Endothelial cell of umbilical vein (primary cell): ENCODE measurements at regions not wholly inside any gene's neighbourhood (a gene's known extent, or its start where the extent isn't known, plus 50 kb on each side); places are given as distances from the start of the nearest gene placed in this dataset.
A peak's percentile ranks its signal among the peaks of the same experiment; 100 is the strongest.

Experiments used
- BruUV-seq: library from RNA; stranded (reverse); fragments of 400-500 nt; replicated peaks from 2 replicates; lab custom pipeline; 2021; lab: Mats Ljungman, UMichigan
- CTCF ChIA-PET: fragments of 300-600, 350-600 bp; sonication (Branson Sonifier 250); formaldehyde crosslinking; loops from one replicate; lab custom pipeline; 2021; ENCODE audit warnings: antibody characterized with exemption, inconsistent platforms; lab: Charles Lee
- POLR2A ChIA-PET: fragments of 300-600, 350-600 bp; sonication (Branson Sonifier 250); formaldehyde crosslinking; loops from one replicate; lab custom pipeline; 2021; ENCODE audit warnings: antibody characterized with exemption, inconsistent platforms; lab: Charles Lee
- DNase-seq: peaks from one replicate; pipeline ENCODE4 v3.0.0-alpha.2; 2011; ENCODE audit warnings: low read depth, low spot score
- FAIRE-seq: peaks from 2 replicates; lab custom pipeline; 2011; peaks lifted over from hg19 to GRCh38; lab: Jason Lieb, UNC
- H2AFZ ChIP-seq: 2 replicates; pipeline ENCODE4 v1.6.0; 2012; ENCODE audit warnings: low read depth, low read length, control low read depth, inconsistent platforms
- H3K27ac ChIP-seq: 2 replicates; pipeline ENCODE4 v1.5.1; 2011; ENCODE audit warnings: low read depth, mild to moderate bottlenecking, control low read depth, low read length, moderate library complexity; ENCODE audit not compliant: insufficient read depth
- H3K27me3 ChIP-seq, 2 experiments: 2 replicates each; pipeline versions ENCODE4 v1.6.0 to v1.6.1; 2011; ENCODE audit warnings: low read length in 2 of 2, mixed read lengths in 1 of 2; ENCODE audit not compliant: control insufficient read depth in 2 of 2, insufficient read depth in 2 of 2
- H3K36me3 ChIP-seq, 2 experiments: 2 replicates in 1 of 2; 3 replicates in 1 of 2; pipeline ENCODE4 v1.5.1; 2011; ENCODE audit warnings: low read length in 2 of 2, mild to moderate bottlenecking in 1 of 2, moderate library complexity in 1 of 2; ENCODE audit not compliant: control insufficient read depth in 2 of 2, insufficient read depth in 2 of 2; ENCODE audit errors: extremely low read depth in 1 of 2
- H3K4me1 ChIP-seq: 3 replicates; pipeline ENCODE4 v1.5.1; 2011; ENCODE audit warnings: mild to moderate bottlenecking, low read length; ENCODE audit not compliant: control insufficient read depth, insufficient read depth; ENCODE audit errors: extremely low read depth
- H3K4me2 ChIP-seq: 2 replicates; pipeline ENCODE4 v1.6.1; 2011; ENCODE audit warnings: low read length, control low read depth, mixed read lengths; ENCODE audit not compliant: insufficient read depth
- H3K4me3 ChIP-seq, 3 experiments: fragments of 200-600 bp in 1 of 3; sonication (generic), shearing (Covaris generic) in 1 of 3; replicated peaks in 1 of 3; 2 replicates each; pipeline ENCODE4 v1.5.1; 2011 to 2016; ENCODE audit warnings: control low read depth in 3 of 3, low read length in 3 of 3, mild to moderate bottlenecking in 2 of 3, inconsistent platforms in 1 of 3, low read depth in 1 of 3, moderate library complexity in 1 of 3; ENCODE audit not compliant: insufficient read depth in 1 of 3
- H3K79me2 ChIP-seq: 2 replicates; pipeline ENCODE4 v1.6.0; 2012; ENCODE audit warnings: low read length, inconsistent platforms; ENCODE audit not compliant: control insufficient read depth, insufficient read depth
- H3K9ac ChIP-seq: replicated peaks from 2 replicates; pipeline ENCODE3; 2011; ENCODE audit warnings: low read length, control low read depth; ENCODE audit not compliant: insufficient read depth; ENCODE audit errors: extremely low read depth
- H3K9me1 ChIP-seq: replicated peaks from 3 replicates; pipeline ENCODE4 v1.6.0; 2011; ENCODE audit warnings: mild to moderate bottlenecking, low read length; ENCODE audit not compliant: control insufficient read depth, insufficient read depth; ENCODE audit errors: extremely low read depth
- H3K9me3 ChIP-seq: replicated peaks from 2 replicates; pipeline ENCODE4 v1.5.1; 2012; ENCODE audit warnings: low read length, inconsistent platforms; ENCODE audit not compliant: control insufficient read depth, insufficient read depth
- H4K20me1 ChIP-seq: replicated peaks from 2 replicates; pipeline ENCODE3; 2011; ENCODE audit warnings: mild to moderate bottlenecking, low read length; ENCODE audit not compliant: control insufficient read depth, insufficient read depth; ENCODE audit errors: extremely low read depth
- EZH2 ChIP-seq: IDR thresholded peaks from 2 replicates; pipeline ENCODE4 v1.6.1; 2012; ENCODE audit warnings: borderline replicate concordance, low read depth, mild to moderate bottlenecking, moderate library complexity, low read length, inconsistent platforms; ENCODE audit not compliant: severe bottlenecking
- FOS ChIP-seq: IDR thresholded peaks from 2 replicates; pipeline ENCODE4 v1.6.1; 2011; ENCODE audit warnings: mild to moderate bottlenecking, low read length, moderate library complexity, borderline replicate concordance; ENCODE audit not compliant: insufficient read depth
- GATA2 ChIP-seq: IDR thresholded peaks from 2 replicates; pipeline ENCODE4 v1.7.0; 2011; ENCODE audit warnings: low read depth, mild to moderate bottlenecking, moderate library complexity, mixed read lengths, low read length; ENCODE audit not compliant: insufficient read length, insufficient read depth
- JUN ChIP-seq: IDR thresholded peaks from 2 replicates; pipeline ENCODE4 v1.6.1; 2011; ENCODE audit warnings: borderline replicate concordance, low read depth; ENCODE audit not compliant: insufficient read length, insufficient read depth
- MYC ChIP-seq: IDR thresholded peaks from one replicate; pipeline ENCODE4 v1.6.1; 2011; ENCODE audit warnings: mild to moderate bottlenecking, low read depth, low read length
- POLR2A ChIP-seq: IDR thresholded peaks from 2 replicates; pipeline ENCODE4 v1.6.1; 2012; ENCODE audit warnings: low read depth, mild to moderate bottlenecking, control low read depth, low read length
- POLR2AphosphoS5 ChIP-seq: IDR thresholded peaks from 2 replicates; pipeline ENCODE4 v1.6.1; 2012; ENCODE audit warnings: low read depth, mild to moderate bottlenecking, control low read depth, low read length, moderate library complexity; ENCODE audit not compliant: insufficient read depth
- dilution Hi-C: fragments of 300-500 bp; cut with MboI; formaldehyde crosslinking; loops from one replicate; pipeline ENCODE4 v1.15.0; 2019; ENCODE audit warnings: low sequenced_read_pairs; ENCODE audit not compliant: extremely low pct_ligation_motif_present
- intact Hi-C: fragments of 100-400 bp; cut with micrococcal nuclease; formaldehyde crosslinking; loops from one replicate; pipeline ENCODE4 v1.10.0; 2022
- TF ChIP-seq, protein P1 (sequence below), 2 donors: IDR thresholded peaks; 1 replicate in 1 of 2; 2 replicates in 1 of 2; pipeline ENCODE4 v1.5.1; 2011; ENCODE audit warnings: low read length in 2 of 2, mild to moderate bottlenecking in 2 of 2, moderate library complexity in 2 of 2, control low read depth in 1 of 2, inconsistent platforms in 1 of 2, low read depth in 1 of 2; ENCODE audit not compliant: insufficient read depth in 1 of 2; ENCODE audit errors: extremely low read depth in 1 of 2
- TF ChIP-seq, protein P2 (sequence below): IDR thresholded peaks from 2 replicates; pipeline ENCODE4 v1.6.1; 2011; ENCODE audit not compliant: insufficient read depth, insufficient read length

DNA sequence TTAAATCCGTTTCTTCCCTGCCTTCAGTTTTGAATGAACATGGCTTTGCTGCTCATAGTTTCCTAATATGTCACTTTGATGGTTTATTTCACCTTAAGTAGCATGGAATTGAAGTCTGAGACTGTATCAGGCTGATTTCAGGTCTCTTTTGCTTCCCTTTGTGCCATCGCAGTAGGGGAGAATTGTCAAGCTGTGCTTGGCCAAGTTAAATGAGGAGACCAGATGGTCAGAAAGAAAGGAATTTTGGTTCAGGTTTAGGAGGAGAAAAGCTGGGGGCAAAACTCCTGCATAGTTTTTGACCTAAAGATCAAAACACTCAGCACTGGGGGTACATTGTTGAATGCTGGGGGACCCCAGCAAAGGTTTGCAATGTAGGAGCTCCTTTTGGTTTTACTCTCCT is 398.4 kb downstream of the NUAK1 start:
- peak; percentile 6 for DNase-seq
- H3K27me3 ChIP-seq = peaks cover 47 to 56% of the 10 kb centered on the region in 2 experiments
- no peak overlapping the region for H3K9ac ChIP-seq
- ChIA-PET CTCF (interaction anchor here (0.7 to 1.9 kb wide), 6 partner anchors 13 to 1656 kb away, joined by 3 to 13 read pairs (median 4); no protein-coding TSS in a partner anchor), POLR2A (no interaction called here)
- TF ChIP-seq JUN = no peak
- no peak for TF ChIP-seq EZH2
- TF ChIP-seq MYC = no peak
- TF ChIP-seq POLR2AphosphoS5 = no peak
- TF ChIP-seq POLR2A = no peak
- no peak for TF ChIP-seq GATA2
- TF ChIP-seq, protein P1, sequence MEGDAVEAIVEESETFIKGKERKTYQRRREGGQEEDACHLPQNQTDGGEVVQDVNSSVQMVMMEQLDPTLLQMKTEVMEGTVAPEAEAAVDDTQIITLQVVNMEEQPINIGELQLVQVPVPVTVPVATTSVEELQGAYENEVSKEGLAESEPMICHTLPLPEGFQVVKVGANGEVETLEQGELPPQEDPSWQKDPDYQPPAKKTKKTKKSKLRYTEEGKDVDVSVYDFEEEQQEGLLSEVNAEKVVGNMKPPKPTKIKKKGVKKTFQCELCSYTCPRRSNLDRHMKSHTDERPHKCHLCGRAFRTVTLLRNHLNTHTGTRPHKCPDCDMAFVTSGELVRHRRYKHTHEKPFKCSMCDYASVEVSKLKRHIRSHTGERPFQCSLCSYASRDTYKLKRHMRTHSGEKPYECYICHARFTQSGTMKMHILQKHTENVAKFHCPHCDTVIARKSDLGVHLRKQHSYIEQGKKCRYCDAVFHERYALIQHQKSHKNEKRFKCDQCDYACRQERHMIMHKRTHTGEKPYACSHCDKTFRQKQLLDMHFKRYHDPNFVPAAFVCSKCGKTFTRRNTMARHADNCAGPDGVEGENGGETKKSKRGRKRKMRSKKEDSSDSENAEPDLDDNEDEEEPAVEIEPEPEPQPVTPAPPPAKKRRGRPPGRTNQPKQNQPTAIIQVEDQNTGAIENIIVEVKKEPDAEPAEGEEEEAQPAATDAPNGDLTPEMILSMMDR (IDR thresholded peaks at IDR 0.05; ENCODE audit: extremely low read depth in 1 of 2, insufficient read depth in 1 of 2, low read depth in 1 of 2, low read length in 2 of 2) = no peak
- TF ChIP-seq, protein P2, sequence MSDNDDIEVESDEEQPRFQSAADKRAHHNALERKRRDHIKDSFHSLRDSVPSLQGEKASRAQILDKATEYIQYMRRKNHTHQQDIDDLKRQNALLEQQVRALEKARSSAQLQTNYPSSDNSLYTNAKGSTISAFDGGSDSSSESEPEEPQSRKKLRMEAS = no peak
- no peak for TF ChIP-seq FOS
- no peak for FAIRE-seq
- H3K4me2 ChIP-seq = no peak overlapping the region
- no peaks in the 10 kb centered on the region for H3K79me2 ChIP-seq
- no peak overlapping the region for H2AFZ ChIP-seq
- BruUV-seq = no TSS peak
- intact Hi-C loops (no loop called here), dilution Hi-C loops (no loop called here)
- H3K27ac ChIP-seq = no peak overlapping the region
- no peak overlapping the region for H3K4me3 ChIP-seq
- no peaks in the 10 kb centered on the region for H3K36me3 ChIP-seq
- peaks cover 35% of the 10 kb centered on the region for H3K4me1 ChIP-seq
- no peaks in the 10 kb centered on the region for H4K20me1 ChIP-seq
- H3K9me1 ChIP-seq = no peaks in the 10 kb centered on the region
- H3K9me3 ChIP-seq = no peaks in the 10 kb centered on the region
